ENCODE measurements at regions not wholly inside any gene's neighbourhood (a gene's known extent, or its start where the extent isn't known, plus 50 kb on each side); places are given as distances from the start of the nearest gene placed in this dataset.

GRCh38 chr3:146839727-146840375 is 234.7 kb upstream of the PLSCR5 start:
- no peak for TF ChIP-seq CTCF (IDR thresholded peaks at IDR 0.05; ENCODE audit: insufficient read depth, low read length, poor library complexity, severe bottlenecking)
- TF ChIP-seq EZH2phosphoT487 (conservative IDR thresholded peaks at IDR 0.05; ENCODE audit: low read length), result no peak
